Pulmonary artery endothelial cell (primary cell): ENCODE measurements at regions not wholly inside any gene's neighbourhood (a gene's known extent, or its start where the extent isn't known, plus 50 kb on each side); places are given as distances from the start of the nearest gene placed in this dataset.
"Not testable (repeated sequence)": the region's sequence is repeated elsewhere in the genome, so short reads cannot be mapped to it uniquely, and the experiment has no call there.

Source experiments
- DNase-seq: peaks from one replicate; pipeline ENCODE4 v3.0.0-alpha.2; 2011; ENCODE audit warnings: low read depth, low spot score

GRCh38 chr3:187850258-187850921 is 105.1 kb upstream of the BCL6 start:
- no peak for DNase-seq

GRCh38 chr3:187852842-187853730 is 107.8 kb upstream of the BCL6 start:
- no peak for DNase-seq

- no peak for DNase-seq
These were observed 109.9 kb upstream of the BCL6 start for GRCh38 chr3:187855131-187855530.

GRCh38 chr3:187856555-187856954 is 111.3 kb upstream of the BCL6 start:
- no peak for DNase-seq

GRCh38 chr3:187858041-187858440 is 112.8 kb upstream of the BCL6 start:
- no peak for DNase-seq

- DNase-seq, result no peak
These were observed 113.4 kb upstream of the BCL6 start for GRCh38 chr3:187858711-187859110.

- not testable (repeated sequence) for DNase-seq
These were observed 117.5 kb upstream of the BCL6 start for GRCh38 chr3:187862701-187863277.

GRCh38 chr3:187870360-187871203 is 125.3 kb upstream of the BCL6 start:
- no peak for DNase-seq

- DNase-seq, result no peak
These were observed 125.9 kb upstream of the BCL6 start for GRCh38 chr3:187871204-187871591.

- DNase-seq, result no peak
These were observed 126.6 kb upstream of the BCL6 start for GRCh38 chr3:187871848-187872247.

- no peak for DNase-seq
These were observed 128.6 kb upstream of the BCL6 start for GRCh38 chr3:187873843-187874242.

- DNase-seq, result no peak
These were observed 130.6 kb upstream of the BCL6 start for GRCh38 chr3:187875863-187876262.

- DNase-seq, result no peak
These were observed 133.7 kb upstream of the BCL6 start for GRCh38 chr3:187878772-187879518.

GRCh38 chr3:187880441-187880840 is 135.2 kb upstream of the BCL6 start:
- no peak for DNase-seq

GRCh38 chr3:187880851-187881250 is 135.6 kb upstream of the BCL6 start:
- no peak for DNase-seq

- DNase-seq, result no peak
These were observed 143.4 kb upstream of the BCL6 start for GRCh38 chr3:187888701-187889100.

GRCh38 chr3:187889106-187889505 is 143.8 kb upstream of the BCL6 start:
- DNase-seq, result no peak

GRCh38 chr3:187889601-187890404 is 144.5 kb upstream of the BCL6 start:
- DNase-seq, result no peak

- not testable (repeated sequence) for DNase-seq
These were observed 145.1 kb upstream of the BCL6 start for GRCh38 chr3:187890405-187890752.

GRCh38 chr3:187896646-187897045 is 151.4 kb upstream of the BCL6 start:
- no peak for DNase-seq
